SK-N-SH treated with all-trans-retinoic acid at 6 μM for 48 hours (cell line): ENCODE measurements at regions not wholly inside any gene's neighbourhood (a gene's known extent, or its start where the extent isn't known, plus 50 kb on each side); places are given as distances from the start of the nearest gene placed in this dataset.

Experiments used
- ATAC-seq: fragments of 200-7000 bp; cut with Tn5 transposase; 3 replicates; pipeline ENCODE4 v1.9.1; 2020; ENCODE audit warnings: mild to moderate bottlenecking, moderate library complexity
- CSDC2 ChIP-seq: fragments of 250-450 bp; sonication (Bioruptor Pico); IDR thresholded peaks from 2 replicates; pipeline ENCODE4 v1.5.0; 2020; ENCODE audit warnings: mild to moderate bottlenecking, moderate library complexity
- CSRNP3 ChIP-seq: fragments of 250-450 bp; sonication (Bioruptor Pico); IDR thresholded peaks from 2 replicates; pipeline ENCODE4 v1.5.1; 2021; ENCODE audit warnings: mild to moderate bottlenecking, moderate library complexity
- GLIS3 ChIP-seq: fragments of 250-450 bp; sonication (Bioruptor Pico); IDR thresholded peaks from 2 replicates; pipeline ENCODE4 v1.5.0; 2020; ENCODE audit warnings: mild to moderate bottlenecking, moderate library complexity
- ISL1 ChIP-seq: fragments of 250-450 bp; sonication (Bioruptor Pico); IDR thresholded peaks from 2 replicates; pipeline ENCODE4 v2.1.2; 2022; ENCODE audit warnings: mild to moderate bottlenecking, moderate library complexity
- OSR1 ChIP-seq: fragments of 250-450 bp; sonication (Bioruptor Pico); IDR thresholded peaks from 2 replicates; pipeline ENCODE4 v1.8.0; 2022; ENCODE audit warnings: moderate library complexity, mild to moderate bottlenecking, inconsistent platforms
- PPARA ChIP-seq: fragments of 250-450 bp; sonication (Bioruptor Pico); IDR thresholded peaks from 2 replicates; pipeline ENCODE4 v1.5.0; 2020; ENCODE audit warnings: mild to moderate bottlenecking, borderline replicate concordance
- RARB ChIP-seq: fragments of 250-450 bp; sonication (Bioruptor Pico); IDR thresholded peaks from 2 replicates; pipeline ENCODE4 v1.8.0; 2021; ENCODE audit warnings: mild to moderate bottlenecking, moderate library complexity
- TCF4 ChIP-seq: fragments of 250-450 bp; sonication (Bioruptor Pico); IDR thresholded peaks from 2 replicates; pipeline ENCODE4 v1.8.0; 2021; ENCODE audit warnings: mild to moderate bottlenecking, moderate library complexity, borderline replicate concordance
- TOX ChIP-seq: fragments of 250-450 bp; sonication (Bioruptor Pico); IDR thresholded peaks from 2 replicates; pipeline ENCODE4 v1.8.0; 2021; ENCODE audit warnings: mild to moderate bottlenecking, moderate library complexity, borderline replicate concordance
- ZC3H10 ChIP-seq: fragments of 250-450 bp; sonication (Bioruptor Pico); IDR thresholded peaks from 2 replicates; pipeline ENCODE4 v1.5.1; 2021; ENCODE audit warnings: mild to moderate bottlenecking, moderate library complexity
- ZFP30 ChIP-seq: fragments of 450-650 bp; formaldehyde crosslinking; IDR thresholded peaks from 2 replicates; pipeline ENCODE4 v1.5.0; 2022; ENCODE audit warnings: mild to moderate bottlenecking, moderate library complexity
- ZNF70 ChIP-seq: fragments of 450-650 bp; formaldehyde crosslinking; IDR thresholded peaks from 2 replicates; pipeline ENCODE4 v1.5.0; 2020; ENCODE audit warnings: mild to moderate bottlenecking, moderate library complexity
- ZNF8 ChIP-seq: fragments of 450-650 bp; formaldehyde crosslinking; IDR thresholded peaks from 2 replicates; pipeline ENCODE4 v1.5.0; 2020; ENCODE audit warnings: mild to moderate bottlenecking, moderate library complexity
- TF ChIP-seq, protein P1 (sequence below): fragments of 250-450 bp; sonication (Bioruptor Pico); IDR thresholded peaks from 2 replicates; pipeline ENCODE4 v1.5.1; 2020; ENCODE audit warnings: low read depth, mild to moderate bottlenecking, moderate library complexity
- TF ChIP-seq, protein P2 (sequence below): fragments of 250-450 bp; sonication (Bioruptor Pico); IDR thresholded peaks from 2 replicates; pipeline ENCODE4 v1.8.0; 2020; ENCODE audit warnings: mild to moderate bottlenecking, moderate library complexity, borderline replicate concordance
- TF ChIP-seq, protein P3 (sequence below): fragments of 250-450 bp; sonication (Bioruptor Pico); IDR thresholded peaks from 2 replicates; pipeline ENCODE4 v1.5.0; 2020; ENCODE audit warnings: mild to moderate bottlenecking, moderate library complexity

GRCh38 chr1:22374001-22374400 is 77.7 kb upstream of the ZBTB40 start:
- TF ChIP-seq RARB (CRISPR knock-in tag) (no peak), ZNF8 (CRISPR knock-in tag) (no peak)
- ATAC-seq, result no peak

DNA sequence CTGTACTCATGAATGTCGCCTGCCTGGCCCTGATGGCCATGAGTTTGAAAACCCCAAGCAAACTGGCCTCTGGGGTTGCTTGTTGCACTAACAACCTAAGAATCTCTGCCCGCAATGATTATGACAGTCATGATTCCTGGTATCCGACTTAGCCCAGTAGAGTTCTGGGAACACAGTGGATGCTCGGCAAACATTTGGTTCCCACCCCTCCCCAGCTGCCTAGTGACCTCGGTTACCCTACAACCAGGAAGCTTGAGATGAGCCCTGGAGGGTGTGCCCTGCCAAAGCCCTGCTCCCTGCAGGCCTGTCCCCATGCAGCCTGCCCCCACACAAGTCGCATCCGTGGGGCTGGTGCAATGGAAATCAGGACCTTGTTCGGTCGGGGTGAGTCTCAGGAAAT is 76.0 kb upstream of the ZBTB40 start:
- TF ChIP-seq ZC3H10 (no peak), GLIS3 (CRISPR knock-in tag) (no peak), ZNF70 (CRISPR knock-in tag) (no peak), PPARA (no peak), TCF4 (no peak), OSR1 (CRISPR knock-in tag) (no peak), CSRNP3 (CRISPR knock-in tag) (no peak), ISL1 (CRISPR knock-in tag) (no peak), TOX (CRISPR knock-in tag) (no peak)
- TF ChIP-seq, protein P1, sequence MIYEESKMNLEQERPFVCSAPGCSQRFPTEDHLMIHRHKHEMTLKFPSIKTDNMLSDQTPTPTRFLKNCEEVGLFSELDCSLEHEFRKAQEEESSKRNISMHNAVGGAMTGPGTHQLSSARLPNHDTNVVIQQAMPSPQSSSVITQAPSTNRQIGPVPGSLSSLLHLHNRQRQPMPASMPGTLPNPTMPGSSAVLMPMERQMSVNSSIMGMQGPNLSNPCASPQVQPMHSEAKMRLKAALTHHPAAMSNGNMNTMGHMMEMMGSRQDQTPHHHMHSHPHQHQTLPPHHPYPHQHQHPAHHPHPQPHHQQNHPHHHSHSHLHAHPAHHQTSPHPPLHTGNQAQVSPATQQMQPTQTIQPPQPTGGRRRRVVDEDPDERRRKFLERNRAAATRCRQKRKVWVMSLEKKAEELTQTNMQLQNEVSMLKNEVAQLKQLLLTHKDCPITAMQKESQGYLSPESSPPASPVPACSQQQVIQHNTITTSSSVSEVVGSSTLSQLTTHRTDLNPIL, result no peak
- TF ChIP-seq, protein P2, sequence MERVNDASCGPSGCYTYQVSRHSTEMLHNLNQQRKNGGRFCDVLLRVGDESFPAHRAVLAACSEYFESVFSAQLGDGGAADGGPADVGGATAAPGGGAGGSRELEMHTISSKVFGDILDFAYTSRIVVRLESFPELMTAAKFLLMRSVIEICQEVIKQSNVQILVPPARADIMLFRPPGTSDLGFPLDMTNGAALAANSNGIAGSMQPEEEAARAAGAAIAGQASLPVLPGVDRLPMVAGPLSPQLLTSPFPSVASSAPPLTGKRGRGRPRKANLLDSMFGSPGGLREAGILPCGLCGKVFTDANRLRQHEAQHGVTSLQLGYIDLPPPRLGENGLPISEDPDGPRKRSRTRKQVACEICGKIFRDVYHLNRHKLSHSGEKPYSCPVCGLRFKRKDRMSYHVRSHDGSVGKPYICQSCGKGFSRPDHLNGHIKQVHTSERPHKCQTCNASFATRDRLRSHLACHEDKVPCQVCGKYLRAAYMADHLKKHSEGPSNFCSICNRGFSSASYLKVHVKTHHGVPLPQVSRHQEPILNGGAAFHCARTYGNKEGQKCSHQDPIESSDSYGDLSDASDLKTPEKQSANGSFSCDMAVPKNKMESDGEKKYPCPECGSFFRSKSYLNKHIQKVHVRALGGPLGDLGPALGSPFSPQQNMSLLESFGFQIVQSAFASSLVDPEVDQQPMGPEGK (CRISPR knock-in tag), result no peak
- no peak for ATAC-seq

GRCh38 chr1:22376001-22376400 is 75.7 kb upstream of the ZBTB40 start:
- no peak for ATAC-seq
- no peak for TF ChIP-seq PPARA
- TF ChIP-seq, protein P2 (CRISPR knock-in tag), result no peak
- TF ChIP-seq RARB (CRISPR knock-in tag), result no peak

- ATAC-seq, result no peak
Observed at GRCh38 chr1:22376546-22376945, 75.1 kb upstream of the ZBTB40 start.

More at GRCh38 chr1:22376546-22376945, 75.1 kb upstream of the ZBTB40 start:
- TF ChIP-seq, protein P1, result no peak
- TF ChIP-seq CSDC2 (no peak), ZFP30 (CRISPR knock-in tag) (no peak), PPARA (no peak)
- TF ChIP-seq, protein P3, sequence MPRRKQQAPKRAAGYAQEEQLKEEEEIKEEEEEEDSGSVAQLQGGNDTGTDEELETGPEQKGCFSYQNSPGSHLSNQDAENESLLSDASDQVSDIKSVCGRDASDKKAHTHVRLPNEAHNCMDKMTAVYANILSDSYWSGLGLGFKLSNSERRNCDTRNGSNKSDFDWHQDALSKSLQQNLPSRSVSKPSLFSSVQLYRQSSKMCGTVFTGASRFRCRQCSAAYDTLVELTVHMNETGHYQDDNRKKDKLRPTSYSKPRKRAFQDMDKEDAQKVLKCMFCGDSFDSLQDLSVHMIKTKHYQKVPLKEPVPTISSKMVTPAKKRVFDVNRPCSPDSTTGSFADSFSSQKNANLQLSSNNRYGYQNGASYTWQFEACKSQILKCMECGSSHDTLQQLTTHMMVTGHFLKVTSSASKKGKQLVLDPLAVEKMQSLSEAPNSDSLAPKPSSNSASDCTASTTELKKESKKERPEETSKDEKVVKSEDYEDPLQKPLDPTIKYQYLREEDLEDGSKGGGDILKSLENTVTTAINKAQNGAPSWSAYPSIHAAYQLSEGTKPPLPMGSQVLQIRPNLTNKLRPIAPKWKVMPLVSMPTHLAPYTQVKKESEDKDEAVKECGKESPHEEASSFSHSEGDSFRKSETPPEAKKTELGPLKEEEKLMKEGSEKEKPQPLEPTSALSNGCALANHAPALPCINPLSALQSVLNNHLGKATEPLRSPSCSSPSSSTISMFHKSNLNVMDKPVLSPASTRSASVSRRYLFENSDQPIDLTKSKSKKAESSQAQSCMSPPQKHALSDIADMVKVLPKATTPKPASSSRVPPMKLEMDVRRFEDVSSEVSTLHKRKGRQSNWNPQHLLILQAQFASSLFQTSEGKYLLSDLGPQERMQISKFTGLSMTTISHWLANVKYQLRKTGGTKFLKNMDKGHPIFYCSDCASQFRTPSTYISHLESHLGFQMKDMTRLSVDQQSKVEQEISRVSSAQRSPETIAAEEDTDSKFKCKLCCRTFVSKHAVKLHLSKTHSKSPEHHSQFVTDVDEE (CRISPR knock-in tag), result no peak
